SK-N-SH (cell line): ENCODE measurements at regions not wholly inside any gene's neighbourhood (a gene's known extent, or its start where the extent isn't known, plus 50 kb on each side); places are given as distances from the start of the nearest gene placed in this dataset.

Source experiments
- CTCF ChIA-PET: fragments of 300-600, 350-600 bp; formaldehyde crosslinking; extraction: SDS; loops from one replicate; lab custom pipeline; 2021; lab: Yijun Ruan, JAX
- POLR2A ChIA-PET: fragments of 350-600 bp; sonication (Branson Sonifier 250); formaldehyde crosslinking; extraction: SDS; loops from one replicate; lab custom pipeline; 2020; ENCODE audit warnings: antibody characterized with exemption, inconsistent platforms; lab: Yijun Ruan, JAX
- DNase-seq: peaks from one replicate; pipeline ENCODE4 v3.0.0; 2012
- H2AFZ ChIP-seq: fragments of 200-600 bp; sonication (generic); 2 replicates; pipeline ENCODE4 v1.8.1; 2016; ENCODE audit warnings: antibody characterized with exemption, mild to moderate bottlenecking, low read depth
- H3F3A ChIP-seq: fragments of 200-600 bp; sonication (generic); replicated peaks from 2 replicates; pipeline ENCODE3; 2016; ENCODE audit warnings: antibody characterized with exemption, mild to moderate bottlenecking; ENCODE audit not compliant: insufficient read depth
- H3K27ac ChIP-seq, 2 experiments: fragments of 200-500 bp in 1 of 2; fragments of 200-600 bp in 1 of 2; sonication (Bioruptor generic) in 1 of 2; sonication (generic), shearing (Covaris generic) in 1 of 2; 2 replicates each; pipeline versions ENCODE4 v1.5.1 to v1.6.1; 2014 to 2016; ENCODE audit warnings: low read depth in 2 of 2, inconsistent platforms in 1 of 2, low read length in 1 of 2, mild to moderate bottlenecking in 1 of 2, mixed read lengths in 1 of 2
- H3K27me3 ChIP-seq: fragments of 200-600 bp; sonication (generic), shearing (Covaris generic); 2 replicates; pipeline ENCODE4 v1.6.1; 2016; ENCODE audit warnings: mixed run types; ENCODE audit not compliant: insufficient read depth
- H3K36me3 ChIP-seq, 2 experiments: fragments of 200-500 bp in 1 of 2; fragments of 200-600 bp in 1 of 2; sonication (Bioruptor generic) in 1 of 2; sonication (generic) in 1 of 2; replicated peaks in 1 of 2; 2 replicates each; pipeline versions ENCODE3 to v1.5.1; 2014 to 2016; ENCODE audit warnings: low read length in 1 of 2, mild to moderate bottlenecking in 1 of 2; ENCODE audit not compliant: insufficient read depth in 2 of 2, control insufficient read depth in 1 of 2
- H3K4me1 ChIP-seq, 2 experiments: fragments of 200-500 bp in 1 of 2; fragments of 200-600 bp in 1 of 2; sonication (Bioruptor generic) in 1 of 2; sonication (generic), shearing (Covaris generic) in 1 of 2; 2 replicates each; pipeline versions ENCODE4 v1.5.1 to v1.6.1; 2014 to 2016; ENCODE audit warnings: low read depth in 1 of 2, low read length in 1 of 2, mixed run types in 1 of 2; ENCODE audit not compliant: insufficient read depth in 2 of 2, control insufficient read depth in 1 of 2
- H3K4me2 ChIP-seq: fragments of 200-600 bp; sonication (generic), shearing (Covaris generic); 2 replicates; pipeline ENCODE4 v1.6.1; 2017; ENCODE audit warnings: mixed run types
- H3K4me3 ChIP-seq, 2 experiments: fragments of 200-500 bp in 1 of 2; fragments of 200-600 bp in 1 of 2; sonication (Bioruptor generic) in 1 of 2; sonication (generic), shearing (Covaris generic) in 1 of 2; 2 replicates each; pipeline versions ENCODE4 v1.5.1 to v1.8.1; 2014 to 2016; ENCODE audit warnings: low read depth in 2 of 2, inconsistent platforms in 1 of 2, low read length in 1 of 2, mild to moderate bottlenecking in 1 of 2, mixed read lengths in 1 of 2, moderate library complexity in 1 of 2
- H3K79me2 ChIP-seq: fragments of 200-600 bp; sonication (generic); 2 replicates; pipeline ENCODE4 v1.8.1; 2017; ENCODE audit warnings: mild to moderate bottlenecking; ENCODE audit not compliant: insufficient read depth
- H3K9ac ChIP-seq: fragments of 200-600 bp; sonication (generic); 2 replicates; pipeline ENCODE4 v1.6.1; 2017; ENCODE audit warnings: mixed run types
- H3K9me2 ChIP-seq: fragments of 200-600 bp; sonication (generic); 2 replicates; pipeline ENCODE4 v1.6.1; 2017; ENCODE audit warnings: mixed run types
- H3K9me3 ChIP-seq: fragments of 200-600 bp; sonication (generic); 2 replicates; pipeline ENCODE4 v1.6.1; 2017; ENCODE audit warnings: mixed run types, mild to moderate bottlenecking, moderate library complexity
- H4K20me1 ChIP-seq: fragments of 200-600 bp; sonication (generic); 2 replicates; pipeline ENCODE4 v1.6.1; 2017; ENCODE audit warnings: mild to moderate bottlenecking, mixed run types; ENCODE audit not compliant: insufficient read depth
- CHD2 ChIP-seq: fragments of 150-350 bp; IDR thresholded peaks from 2 replicates; pipeline ENCODE4 v1.6.1; 2018; ENCODE audit warnings: low read length; ENCODE audit not compliant: partially characterized antibody
- EP300 ChIP-seq, 2 experiments: IDR thresholded peaks; 2 replicates each; pipeline versions ENCODE4 v1.4.0 to v1.6.1; 2012; ENCODE audit warnings: borderline replicate concordance in 1 of 2, low read depth in 1 of 2, low read length in 1 of 2
- EZH2phosphoT487 ChIP-seq: fragments of 200-600 bp; sonication (generic); IDR thresholded peaks from 2 replicates; pipeline ENCODE4 v1.6.1; 2017; ENCODE audit warnings: low read depth, mixed run types, mild to moderate bottlenecking, antibody characterized with exemption, moderate library complexity, borderline replicate concordance
- FOSL2 ChIP-seq: IDR thresholded peaks from 2 replicates; pipeline ENCODE4 v1.4.0; 2012; ENCODE audit warnings: low read depth, mild to moderate bottlenecking, moderate library complexity, borderline replicate concordance
- GATA2 ChIP-seq: sonication (generic); formaldehyde crosslinking; IDR thresholded peaks from 2 replicates; pipeline ENCODE4 v1.5.0; 2020; ENCODE audit warnings: mild to moderate bottlenecking, missing genetic modification reagents
- MAX ChIP-seq: IDR thresholded peaks from 2 replicates; pipeline ENCODE4 v1.4.0; 2012; ENCODE audit warnings: low read depth
- MXI1 ChIP-seq: IDR thresholded peaks from 2 replicates; pipeline ENCODE4 v1.6.1; 2012; ENCODE audit warnings: mild to moderate bottlenecking, low read depth, low read length, improper control_type of control experiment
- NFIC ChIP-seq: IDR thresholded peaks from 2 replicates; pipeline ENCODE4 v1.4.0; 2012; ENCODE audit warnings: borderline replicate concordance
- RAD21 ChIP-seq: IDR thresholded peaks from 2 replicates; pipeline ENCODE4 v1.6.1; 2012; ENCODE audit warnings: mild to moderate bottlenecking, low read length
- RCOR1 ChIP-seq: fragments of 150-350 bp; IDR thresholded peaks from 2 replicates; pipeline ENCODE4 v1.6.1; 2017; ENCODE audit warnings: antibody characterized with exemption, low read length
- REST ChIP-seq: IDR thresholded peaks from 2 replicates; pipeline ENCODE4 v1.6.1; 2012; ENCODE audit warnings: mild to moderate bottlenecking, low read depth, low read length, moderate library complexity
- RFX5 ChIP-seq: IDR thresholded peaks from 2 replicates; pipeline ENCODE4 v1.6.1; 2012; ENCODE audit warnings: mild to moderate bottlenecking, improper control_type of control experiment, low read length
- SIN3A ChIP-seq: IDR thresholded peaks from 2 replicates; pipeline ENCODE4 v1.6.1; 2012; ENCODE audit warnings: low read depth, mild to moderate bottlenecking, low read length, moderate library complexity, borderline replicate concordance
- TAF1 ChIP-seq: IDR thresholded peaks from 2 replicates; pipeline ENCODE4 v1.6.1; 2012; ENCODE audit warnings: low read depth, mild to moderate bottlenecking, low read length, moderate library complexity, borderline replicate concordance
- TCF12 ChIP-seq: IDR thresholded peaks from 2 replicates; pipeline ENCODE4 v1.4.0; 2012
- YY1 ChIP-seq: IDR thresholded peaks from 2 replicates; pipeline ENCODE4 v1.4.0; 2012; ENCODE audit warnings: low read depth, mild to moderate bottlenecking
- WGBS: methylation state at CpG from one replicate; pipeline ENCODE4 v1.1.6; 2017; ENCODE audit warnings: low lambda C conversion rate; 5-methylcytosine and 5-hydroxymethylcytosine counted together

- H3K4me3 ChIP-seq = no peak overlapping the region
- WGBS = 94% methylated on average over 15 of the region's 18 CpGs
- peaks cover 45% of the 10 kb centered on the region; the same call in 1 of the 2 replicates for H4K20me1 ChIP-seq
- H3K27ac ChIP-seq = peak overlapping the region in 1 of 2 experiments; percentile 94; a peak in 2 of 4 replicates
- H3K79me2 ChIP-seq = peaks cover 11% of the 10 kb centered on the region; the same call in 1 of the 2 replicates
- no peaks in the 10 kb centered on the region for H3K27me3 ChIP-seq
- no peaks in the 10 kb centered on the region for H3F3A ChIP-seq
- no peaks in the 10 kb centered on the region for H3K9me2 ChIP-seq
- TF ChIP-seq EP300 (IDR thresholded peaks at IDR 0.05; ENCODE audit: borderline replicate concordance in 1 of 2, low read depth in 1 of 2, low read length in 1 of 2) (no peak), RCOR1 (no peak)
- no peaks in the 10 kb centered on the region for H3K36me3 ChIP-seq
- H3K9ac ChIP-seq = no peak overlapping the region
- CTCF ChIA-PET = interaction anchor here (0.6 to 1.5 kb wide), 8 partner anchors 11 to 131 kb away, joined by 3 to 5 read pairs (median 3); no protein-coding TSS in a partner anchor
- DNase-seq = no peak
- peaks cover 11 to 50% of the 10 kb centered on the region in 2 experiments; a peak in 2 of 4 replicates for H3K4me1 ChIP-seq
- no peak overlapping the region for H3K4me2 ChIP-seq
- H2AFZ ChIP-seq = no peak overlapping the region
- POLR2A ChIA-PET = interaction anchor here (1.1 kb wide), 1 partner anchor 21 kb away, joined by 3 read pairs; no protein-coding TSS in a partner anchor
- H3K9me3 ChIP-seq = no peaks in the 10 kb centered on the region
Measured at GRCh38 chr2:120826716-120827410, 91.2 kb downstream of the GLI2 start.

- no peaks in the 10 kb centered on the region for H3K27me3 ChIP-seq
- no peak overlapping the region for H2AFZ ChIP-seq
- ChIA-PET CTCF (interaction anchor here (0.7 to 1.2 kb wide), 3 partner anchors 28 to 249 kb away, joined by 3 read pairs; no protein-coding TSS in a partner anchor), POLR2A (no interaction called here)
- no peak for TF ChIP-seq FOSL2
- no peak for TF ChIP-seq RFX5
- no peak for TF ChIP-seq NFIC
- TF ChIP-seq CHD2 = no peak
- TF ChIP-seq TAF1 = no peak
- TF ChIP-seq TCF12 = no peak
- no peak for TF ChIP-seq RAD21
- no peak for TF ChIP-seq GATA2 (CRISPR knock-in tag)
- no peak for TF ChIP-seq SIN3A
- no peak for TF ChIP-seq MXI1
- TF ChIP-seq YY1 = no peak
- no peak for TF ChIP-seq MAX
- no peak for TF ChIP-seq REST
- TF ChIP-seq EZH2phosphoT487 = no peak
- TF ChIP-seq EP300 (IDR thresholded peaks at IDR 0.05; ENCODE audit: borderline replicate concordance in 1 of 2, low read depth in 1 of 2, low read length in 1 of 2) = no peak
- H3K4me2 ChIP-seq = no peak overlapping the region
- no peaks in the 10 kb centered on the region for H3K9me3 ChIP-seq
- no peak overlapping the region for H3K27ac ChIP-seq
- H3K4me3 ChIP-seq = no peak overlapping the region
- no peaks in the 10 kb centered on the region for H3F3A ChIP-seq
- no peak for DNase-seq
- peaks cover 39% of the 10 kb centered on the region; the same call in 1 of the 2 replicates for H4K20me1 ChIP-seq
- H3K79me2 ChIP-seq = peaks cover 8% of the 10 kb centered on the region; the same call in 1 of the 2 replicates
- peaks cover 11 to 53% of the 10 kb centered on the region in 2 experiments; a peak in 2 of 4 replicates for H3K4me1 ChIP-seq
- no peaks in the 10 kb centered on the region for H3K9me2 ChIP-seq
- no peaks in the 10 kb centered on the region for H3K36me3 ChIP-seq
- 96% methylated on average over 9 of the region's 10 CpGs for WGBS
- H3K9ac ChIP-seq = no peak overlapping the region
Measured at GRCh38 chr2:120828066-120828465, 92.4 kb downstream of the GLI2 start.
